Caco-2 (cell line): ENCODE measurements at regions not wholly inside any gene's neighbourhood (a gene's known extent, or its start where the extent isn't known, plus 50 kb on each side); places are given as distances from the start of the nearest gene placed in this dataset.

Experiments
- BruUV-seq: library from RNA; stranded (reverse); fragments of 400-500 nt; replicated peaks from 2 replicates; lab custom pipeline; 2021; lab: Mats Ljungman, UMichigan
- CTCF ChIA-PET: fragments of 300-600 bp; sonication (Branson Sonifier 250); formaldehyde crosslinking; loops from one replicate; lab custom pipeline; 2022; ENCODE audit warnings: antibody characterized with exemption; lab: Charles Lee
- POLR2A ChIA-PET: fragments of 300-600 bp; sonication (Branson Sonifier 250); formaldehyde crosslinking; loops from one replicate; lab custom pipeline; 2022; ENCODE audit warnings: antibody characterized with exemption; lab: Charles Lee
- DNase-seq, 2 experiments: peaks; one replicate each; pipeline versions ENCODE4 v3.0.0 to v3.0.0-alpha.2; 2020 to 2022
- H3K27me3 ChIP-seq: replicated peaks from 2 replicates; pipeline ENCODE4 v1.6.0; 2011; ENCODE audit warnings: low read length; ENCODE audit not compliant: control insufficient read depth, insufficient read depth
- H3K36me3 ChIP-seq: 2 replicates; pipeline ENCODE4 v1.5.1; 2011; ENCODE audit warnings: low read length; ENCODE audit not compliant: control insufficient read depth, insufficient read depth
- H3K4me1 ChIP-seq: fragments of 250-450 bp; sonication (Bioruptor Pico); 2 replicates; pipeline ENCODE4 v1.5.1; 2020; ENCODE audit warnings: mild to moderate bottlenecking
- H3K4me3 ChIP-seq: 2 replicates; pipeline ENCODE4 v1.5.1; 2011; ENCODE audit warnings: low read depth, mild to moderate bottlenecking, control low read depth, low read length
- H3K9me3 ChIP-seq: fragments of 250-450 bp; sonication (Bioruptor Pico); 2 replicates; pipeline ENCODE4 v1.5.1; 2020; ENCODE audit warnings: mild to moderate bottlenecking, moderate library complexity
- H3K27ac Mint-ChIP-seq: one replicate; pipeline ENCODE4 v1.8.0; 2022; ENCODE audit warnings: mixed read lengths; ENCODE audit not compliant: unreplicated experiment
- H3K27me3 Mint-ChIP-seq: one replicate; pipeline ENCODE4 v1.8.0; 2022; ENCODE audit warnings: mixed read lengths; ENCODE audit not compliant: insufficient read depth, unreplicated experiment
- H3K36me3 Mint-ChIP-seq: one replicate; pipeline ENCODE4 v1.8.0; 2022; ENCODE audit warnings: mild to moderate bottlenecking, mixed read lengths; ENCODE audit not compliant: insufficient read depth, unreplicated experiment
- H3K4me1 Mint-ChIP-seq: one replicate; pipeline ENCODE4 v1.8.0; 2022; ENCODE audit warnings: low read depth, mixed read lengths; ENCODE audit not compliant: unreplicated experiment
- H3K4me3 Mint-ChIP-seq: one replicate; pipeline ENCODE4 v1.8.0; 2022; ENCODE audit warnings: mild to moderate bottlenecking, moderate library complexity, mixed read lengths; ENCODE audit not compliant: unreplicated experiment
- H3K9me3 Mint-ChIP-seq: one replicate; pipeline ENCODE4 v1.8.0; 2022; ENCODE audit warnings: mixed read lengths; ENCODE audit not compliant: unreplicated experiment
- intact Hi-C: fragments of 100-400 bp; cut with micrococcal nuclease; formaldehyde crosslinking; loops from one replicate; pipeline ENCODE4 v1.10.0; 2022; ENCODE audit not compliant: unreplicated experiment
- TF ChIP-seq, protein P1 (sequence below), 2 experiments: fragments of 200-600 bp in 1 of 2; IDR thresholded peaks; 1 replicate in 1 of 2; 2 replicates in 1 of 2; pipeline versions ENCODE4 v1.5.1 to v1.8.0; 2011 to 2022; ENCODE audit warnings: antibody characterized with exemption in 1 of 2, control low read depth in 1 of 2, inconsistent platforms in 1 of 2, low read depth in 1 of 2, low read length in 1 of 2, mild to moderate bottlenecking in 1 of 2, moderate library complexity in 1 of 2; ENCODE audit not compliant: insufficient read depth in 1 of 2, severe bottlenecking in 1 of 2, unreplicated experiment in 1 of 2

DNA sequence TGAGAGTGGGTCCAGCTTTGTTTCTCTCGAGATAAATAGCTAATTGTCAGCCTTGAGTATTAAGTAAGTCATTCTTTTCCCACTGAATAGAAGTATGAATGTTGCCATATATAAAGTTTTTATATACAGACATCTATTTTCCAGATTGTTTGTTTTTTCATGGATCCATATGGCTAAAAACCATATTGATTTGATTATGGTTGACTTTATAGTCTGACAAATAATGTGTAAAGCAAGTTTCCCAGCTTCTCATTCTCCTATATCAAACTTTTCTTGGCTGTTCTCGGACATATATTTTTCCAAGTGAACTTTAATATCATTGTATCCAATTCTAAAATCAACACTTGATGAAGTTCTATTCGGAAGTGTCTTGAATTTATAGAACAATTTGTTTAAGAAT is 352.4 kb upstream of the MEOX2 start:
- TF ChIP-seq, protein P1, sequence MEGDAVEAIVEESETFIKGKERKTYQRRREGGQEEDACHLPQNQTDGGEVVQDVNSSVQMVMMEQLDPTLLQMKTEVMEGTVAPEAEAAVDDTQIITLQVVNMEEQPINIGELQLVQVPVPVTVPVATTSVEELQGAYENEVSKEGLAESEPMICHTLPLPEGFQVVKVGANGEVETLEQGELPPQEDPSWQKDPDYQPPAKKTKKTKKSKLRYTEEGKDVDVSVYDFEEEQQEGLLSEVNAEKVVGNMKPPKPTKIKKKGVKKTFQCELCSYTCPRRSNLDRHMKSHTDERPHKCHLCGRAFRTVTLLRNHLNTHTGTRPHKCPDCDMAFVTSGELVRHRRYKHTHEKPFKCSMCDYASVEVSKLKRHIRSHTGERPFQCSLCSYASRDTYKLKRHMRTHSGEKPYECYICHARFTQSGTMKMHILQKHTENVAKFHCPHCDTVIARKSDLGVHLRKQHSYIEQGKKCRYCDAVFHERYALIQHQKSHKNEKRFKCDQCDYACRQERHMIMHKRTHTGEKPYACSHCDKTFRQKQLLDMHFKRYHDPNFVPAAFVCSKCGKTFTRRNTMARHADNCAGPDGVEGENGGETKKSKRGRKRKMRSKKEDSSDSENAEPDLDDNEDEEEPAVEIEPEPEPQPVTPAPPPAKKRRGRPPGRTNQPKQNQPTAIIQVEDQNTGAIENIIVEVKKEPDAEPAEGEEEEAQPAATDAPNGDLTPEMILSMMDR (IDR thresholded peaks at IDR 0.05; ENCODE audit: insufficient read depth in 1 of 2, low read depth in 1 of 2, low read length in 1 of 2, severe bottlenecking in 1 of 2, unreplicated experiment in 1 of 2), result no peak
- no peaks in the 10 kb centered on the region for H3K4me1 Mint-ChIP-seq
- H3K36me3 Mint-ChIP-seq, result no peaks in the 10 kb centered on the region
- CTCF ChIA-PET, result no interaction called here
- no peak overlapping the region for H3K4me3 ChIP-seq
- no peak for DNase-seq
- no TSS peak for BruUV-seq
- POLR2A ChIA-PET, result no interaction called here
- no peak overlapping the region for H3K27ac Mint-ChIP-seq
- H3K4me3 Mint-ChIP-seq, result no peak overlapping the region
- no peaks in the 10 kb centered on the region for H3K27me3 ChIP-seq
- intact Hi-C loops, result no loop called here
- H3K27me3 Mint-ChIP-seq, result no peaks in the 10 kb centered on the region
- H3K36me3 ChIP-seq, result no peaks in the 10 kb centered on the region
- H3K9me3 ChIP-seq, result no peaks in the 10 kb centered on the region
- no peaks in the 10 kb centered on the region for H3K4me1 ChIP-seq
- H3K9me3 Mint-ChIP-seq, result peaks cover 11% of the 10 kb centered on the region

DNA sequence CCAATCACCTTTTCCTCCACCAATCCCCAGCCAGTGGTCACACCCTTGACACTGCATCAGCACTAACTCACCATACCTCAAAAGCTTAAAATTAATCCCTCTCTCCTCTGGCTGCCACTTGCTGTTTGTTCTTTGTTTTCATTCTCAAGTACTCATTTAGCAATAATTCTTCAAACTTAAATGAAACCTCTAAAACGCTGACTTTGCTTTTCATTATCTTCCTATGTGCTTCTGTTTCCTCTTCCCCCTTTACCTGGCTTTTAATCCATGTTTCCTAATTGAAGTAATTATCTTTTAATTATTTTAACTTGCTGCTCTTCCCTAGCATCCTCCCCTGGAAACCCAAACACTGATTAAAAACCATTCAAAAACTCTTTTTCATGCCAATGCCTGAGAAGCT is 348.9 kb upstream of the MEOX2 start:
- H3K36me3 ChIP-seq, result no peaks in the 10 kb centered on the region
- intact Hi-C loops, result no loop called here
- Mint-ChIP-seq H3K27ac (no peak overlapping the region), H3K9me3 (peaks cover 11% of the 10 kb centered on the region), H3K4me3 (no peak overlapping the region), H3K27me3 (no peaks in the 10 kb centered on the region), H3K4me1 (no peaks in the 10 kb centered on the region), H3K36me3 (no peaks in the 10 kb centered on the region)
- no peak for DNase-seq
- BruUV-seq, result no TSS peak
- TF ChIP-seq, protein P1 (IDR thresholded peaks at IDR 0.05; ENCODE audit: insufficient read depth in 1 of 2, low read depth in 1 of 2, low read length in 1 of 2, severe bottlenecking in 1 of 2, unreplicated experiment in 1 of 2), result no peak
- no peaks in the 10 kb centered on the region for H3K27me3 ChIP-seq
- H3K4me3 ChIP-seq, result no peak overlapping the region
- CTCF ChIA-PET, result no interaction called here
- POLR2A ChIA-PET, result no interaction called here
- peaks cover 3% of the 10 kb centered on the region; the same call in 1 of the 2 replicates for H3K9me3 ChIP-seq
- H3K4me1 ChIP-seq, result no peaks in the 10 kb centered on the region; the same call in 1 of the 2 replicates

DNA sequence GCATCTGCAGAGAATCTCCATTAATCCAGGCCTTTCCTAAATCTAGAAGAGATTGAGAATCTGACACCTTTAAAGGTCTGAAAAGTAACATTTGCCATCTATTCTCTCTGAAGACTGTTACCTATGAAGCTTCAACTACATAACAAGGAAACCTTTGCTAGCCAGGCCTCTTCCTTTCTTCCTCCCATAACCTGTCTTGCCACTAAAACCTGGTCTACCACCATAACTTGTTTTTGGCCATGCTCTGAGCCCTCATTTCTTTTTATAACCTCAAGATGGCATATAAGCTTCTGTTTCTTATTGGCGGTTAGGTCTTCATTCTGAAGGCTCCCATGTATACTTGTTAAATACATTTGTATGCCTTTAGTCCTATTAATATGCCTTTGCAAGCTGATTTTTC is 348.4 kb upstream of the MEOX2 start:
- Histone ChIP-seq H3K36me3 (no peaks in the 10 kb centered on the region), H3K27me3 (no peaks in the 10 kb centered on the region), H3K4me1 (no peaks in the 10 kb centered on the region; the same call in 1 of the 2 replicates), H3K9me3 (peaks cover 3% of the 10 kb centered on the region; the same call in 1 of the 2 replicates), H3K4me3 (no peak overlapping the region)
- Mint-ChIP-seq H3K4me3 (no peak overlapping the region), H3K9me3 (peaks cover 11% of the 10 kb centered on the region), H3K36me3 (no peaks in the 10 kb centered on the region), H3K27me3 (no peaks in the 10 kb centered on the region), H3K4me1 (no peaks in the 10 kb centered on the region), H3K27ac (no peak overlapping the region)
- POLR2A ChIA-PET, result no interaction called here
- intact Hi-C loops, result no loop called here
- TF ChIP-seq, protein P1 (IDR thresholded peaks at IDR 0.05; ENCODE audit: insufficient read depth in 1 of 2, low read depth in 1 of 2, low read length in 1 of 2, severe bottlenecking in 1 of 2, unreplicated experiment in 1 of 2), result no peak
- no peak for DNase-seq
- no TSS peak for BruUV-seq
- CTCF ChIA-PET, result no interaction called here
